HCT116 (cell line): ENCODE measurements at regions not wholly inside any gene's neighbourhood (a gene's known extent, or its start where the extent isn't known, plus 50 kb on each side); places are given as distances from the start of the nearest gene placed in this dataset.

Experiments
- POLR2A ChIP-seq: IDR thresholded peaks from 2 replicates; pipeline ENCODE4 v1.7.0; 2011; ENCODE audit warnings: borderline replicate concordance; ENCODE audit not compliant: insufficient read depth, insufficient read length; ENCODE audit errors: extremely low read depth
- RAD21 ChIP-seq: IDR thresholded peaks from 2 replicates; pipeline ENCODE4 v1.6.1; 2012; ENCODE audit warnings: low read depth, mild to moderate bottlenecking
- SIN3A ChIP-seq: IDR thresholded peaks from 2 replicates; pipeline ENCODE4 v1.6.1; 2012; ENCODE audit warnings: low read depth
- SRF ChIP-seq: IDR thresholded peaks from 2 replicates; pipeline ENCODE4 v1.6.1; 2012; ENCODE audit warnings: low read depth
- TF ChIP-seq, protein P1 (sequence below), 3 experiments: fragments of 200-600 bp in 1 of 3; sonication (generic) in 1 of 3; IDR thresholded peaks in 2 of 3; conservative IDR thresholded peaks in 1 of 3; 2 replicates each; pipeline ENCODE4 v1.5.1; 2012 to 2017; ENCODE audit warnings: low read depth in 2 of 3, low read length in 2 of 3, antibody characterized with exemption in 1 of 3, borderline replicate concordance in 1 of 3, control low read depth in 1 of 3, mild to moderate bottlenecking in 1 of 3, mixed read lengths in 1 of 3, mixed run types in 1 of 3, moderate library complexity in 1 of 3; ENCODE audit not compliant: insufficient read depth in 1 of 3
- TF ChIP-seq, protein P2 (sequence below): IDR thresholded peaks from 2 replicates; pipeline ENCODE4 v1.6.1; 2012

DNA sequence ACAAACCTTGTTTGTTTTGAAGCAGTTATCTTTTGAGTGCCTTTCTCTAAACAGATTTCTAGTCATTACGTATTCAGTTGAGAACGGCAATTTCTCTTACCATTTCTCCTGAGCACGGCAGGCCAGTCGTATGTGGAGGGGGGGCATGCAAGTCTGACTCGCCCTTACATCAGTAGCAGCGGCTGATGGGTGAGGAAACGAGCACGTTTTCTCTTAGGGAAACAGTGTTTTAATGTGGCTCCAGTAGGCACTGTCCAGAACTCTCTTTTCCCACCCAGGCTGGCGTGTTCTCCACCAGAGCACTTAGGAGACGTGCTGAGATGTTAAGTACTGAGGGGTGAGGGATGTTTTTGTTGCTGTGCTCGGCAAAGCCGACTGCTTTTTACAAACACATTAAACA, 240.5 kb downstream of the STIM2 start:
- TF ChIP-seq, protein P1, sequence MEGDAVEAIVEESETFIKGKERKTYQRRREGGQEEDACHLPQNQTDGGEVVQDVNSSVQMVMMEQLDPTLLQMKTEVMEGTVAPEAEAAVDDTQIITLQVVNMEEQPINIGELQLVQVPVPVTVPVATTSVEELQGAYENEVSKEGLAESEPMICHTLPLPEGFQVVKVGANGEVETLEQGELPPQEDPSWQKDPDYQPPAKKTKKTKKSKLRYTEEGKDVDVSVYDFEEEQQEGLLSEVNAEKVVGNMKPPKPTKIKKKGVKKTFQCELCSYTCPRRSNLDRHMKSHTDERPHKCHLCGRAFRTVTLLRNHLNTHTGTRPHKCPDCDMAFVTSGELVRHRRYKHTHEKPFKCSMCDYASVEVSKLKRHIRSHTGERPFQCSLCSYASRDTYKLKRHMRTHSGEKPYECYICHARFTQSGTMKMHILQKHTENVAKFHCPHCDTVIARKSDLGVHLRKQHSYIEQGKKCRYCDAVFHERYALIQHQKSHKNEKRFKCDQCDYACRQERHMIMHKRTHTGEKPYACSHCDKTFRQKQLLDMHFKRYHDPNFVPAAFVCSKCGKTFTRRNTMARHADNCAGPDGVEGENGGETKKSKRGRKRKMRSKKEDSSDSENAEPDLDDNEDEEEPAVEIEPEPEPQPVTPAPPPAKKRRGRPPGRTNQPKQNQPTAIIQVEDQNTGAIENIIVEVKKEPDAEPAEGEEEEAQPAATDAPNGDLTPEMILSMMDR (IDR thresholded peaks at IDR 0.05 in 2 of 3, conservative IDR thresholded peaks at IDR 0.05 in 1 of 3; ENCODE audit: borderline replicate concordance in 1 of 3, insufficient read depth in 1 of 3, low read depth in 2 of 3, low read length in 2 of 3): no peak
- TF ChIP-seq, protein P2, sequence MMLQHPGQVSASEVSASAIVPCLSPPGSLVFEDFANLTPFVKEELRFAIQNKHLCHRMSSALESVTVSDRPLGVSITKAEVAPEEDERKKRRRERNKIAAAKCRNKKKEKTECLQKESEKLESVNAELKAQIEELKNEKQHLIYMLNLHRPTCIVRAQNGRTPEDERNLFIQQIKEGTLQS: no peak
- TF ChIP-seq SIN3A: no peak
- no peak for TF ChIP-seq POLR2A
- no peak for TF ChIP-seq RAD21
- TF ChIP-seq SRF: no peak
